ENCODE measurements at regions not wholly inside any gene's neighbourhood (a gene's known extent, or its start where the extent isn't known, plus 50 kb on each side); places are given as distances from the start of the nearest gene placed in this dataset.

GRCh38 chr12:84502907-84503787 lies 409.5 kb downstream of the SLC6A15 start:
- TF ChIP-seq ZNF70 (CRISPR knock-in tag; IDR thresholded peaks at IDR 0.05) (no peak), OSR1 (CRISPR knock-in tag; IDR thresholded peaks at IDR 0.05) (no peak), ARNTL (CRISPR knock-in tag; IDR thresholded peaks at IDR 0.05; ENCODE audit: borderline replicate concordance, low read depth) (no peak)

Data from SK-N-SH treated with all-trans-retinoic acid at 6 μM for 48 hours (cell line).